Activated CD4-positive, CD25-positive, alpha-beta regulatory T cell treated with anti-CD3 and anti-CD28 coated beads, Interleukin-2, amount 50 U/mL, for 24 hours (primary cell): ENCODE measurements at regions not wholly inside any gene's neighbourhood (a gene's known extent, or its start where the extent isn't known, plus 50 kb on each side); places are given as distances from the start of the nearest gene placed in this dataset.

ENCODE experiments used
- ATAC-seq, 2 donors: fragments of 150-1000 bp; cut with Tn5 transposase; one replicate each; pipeline ENCODE4 v1.10.0; 2021; ENCODE audit warnings: mild to moderate bottlenecking in 1 of 2, moderate library complexity in 1 of 2

DNA sequence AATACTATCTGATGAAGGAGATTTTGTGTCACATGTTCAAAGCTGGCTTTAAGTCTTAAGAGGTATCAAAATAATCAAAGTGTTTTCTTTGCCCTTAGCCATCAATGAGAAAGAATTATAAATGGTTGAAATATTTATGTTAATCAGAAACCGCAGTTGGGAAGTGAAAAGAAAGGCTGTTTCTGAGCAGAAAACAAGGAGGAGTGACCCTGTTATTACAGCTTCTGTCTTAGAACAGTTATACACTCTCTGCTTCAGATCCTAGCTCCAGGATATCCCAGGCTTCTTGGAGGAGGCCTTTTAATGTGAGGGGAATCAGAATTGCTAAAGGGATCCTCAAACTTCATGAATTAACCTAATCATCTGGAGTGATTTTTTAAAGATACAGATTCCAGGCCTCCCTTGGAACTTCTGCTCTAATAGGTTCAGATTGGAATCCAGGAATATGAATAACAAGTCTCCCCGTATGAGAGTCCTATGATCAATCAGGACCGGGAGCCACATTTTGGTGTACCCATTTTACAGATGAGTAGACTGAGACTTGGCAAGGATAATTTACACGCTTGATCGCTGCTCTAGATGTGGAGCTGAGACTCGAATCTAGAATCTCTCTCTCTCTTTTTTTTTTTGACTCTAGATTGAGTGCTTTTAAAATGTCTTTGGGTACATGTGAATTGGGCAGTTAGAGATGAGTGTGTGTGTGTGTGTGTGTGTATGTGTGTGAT, 50.8 kb upstream of the JAG1 start:
- no peak for ATAC-seq

DNA sequence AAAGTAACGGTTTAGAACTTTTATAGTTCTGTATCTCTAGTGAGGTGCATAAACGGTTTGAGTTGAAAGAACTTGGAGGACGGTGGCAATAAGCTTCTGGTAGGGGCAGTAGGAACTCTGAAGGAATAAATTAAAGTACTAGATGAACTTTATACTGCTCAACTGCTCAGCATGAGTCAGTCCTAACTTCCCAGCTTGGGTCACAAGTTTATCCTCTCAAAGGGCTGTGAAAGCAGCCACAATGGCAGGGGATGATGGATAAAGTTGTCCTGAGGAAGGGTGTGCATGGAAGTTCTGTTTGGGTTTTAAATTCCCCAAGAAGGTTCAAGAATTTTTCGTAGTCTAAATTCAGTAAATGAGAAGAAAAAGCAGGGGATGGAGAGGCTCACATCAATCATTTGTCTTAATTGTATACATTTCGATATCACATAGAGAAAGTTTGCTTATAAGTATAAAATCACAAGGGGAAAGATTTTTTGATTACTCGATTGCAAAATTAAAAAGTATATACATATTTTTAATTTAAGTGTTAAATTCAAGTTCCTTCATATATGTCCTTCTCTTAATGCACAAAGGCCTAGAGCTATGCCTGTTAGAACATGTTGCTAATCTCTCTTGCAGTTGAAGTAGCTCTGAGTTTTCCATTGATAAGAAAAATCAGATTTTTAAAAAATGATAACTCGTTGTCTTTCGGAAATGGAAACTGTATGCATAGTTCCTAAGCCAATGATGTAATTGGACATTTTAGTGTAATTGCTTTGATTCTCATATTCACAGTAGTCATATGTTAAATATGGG, 55.3 kb upstream of the JAG1 start:
- ATAC-seq: no peak

DNA sequence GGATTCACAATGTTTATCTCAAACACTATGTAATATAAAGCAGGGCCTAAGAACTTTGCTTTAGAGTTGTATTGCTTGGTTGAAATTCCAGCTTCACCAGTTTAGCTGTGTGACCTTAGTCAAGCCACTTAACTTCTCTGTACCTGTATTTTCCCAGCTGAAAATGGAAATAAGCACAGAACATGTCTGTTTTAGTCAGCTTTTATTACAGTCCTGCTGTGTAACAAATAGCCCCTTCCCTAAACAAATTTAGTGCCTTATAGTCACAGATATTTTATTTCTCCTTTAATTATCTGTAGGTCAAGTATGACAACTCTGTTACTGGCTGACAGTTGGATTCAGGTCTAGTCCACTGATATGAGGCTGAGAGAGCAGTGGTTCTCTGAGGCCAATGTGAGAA, 56.0 kb upstream of the JAG1 start:
- no peak for ATAC-seq

DNA sequence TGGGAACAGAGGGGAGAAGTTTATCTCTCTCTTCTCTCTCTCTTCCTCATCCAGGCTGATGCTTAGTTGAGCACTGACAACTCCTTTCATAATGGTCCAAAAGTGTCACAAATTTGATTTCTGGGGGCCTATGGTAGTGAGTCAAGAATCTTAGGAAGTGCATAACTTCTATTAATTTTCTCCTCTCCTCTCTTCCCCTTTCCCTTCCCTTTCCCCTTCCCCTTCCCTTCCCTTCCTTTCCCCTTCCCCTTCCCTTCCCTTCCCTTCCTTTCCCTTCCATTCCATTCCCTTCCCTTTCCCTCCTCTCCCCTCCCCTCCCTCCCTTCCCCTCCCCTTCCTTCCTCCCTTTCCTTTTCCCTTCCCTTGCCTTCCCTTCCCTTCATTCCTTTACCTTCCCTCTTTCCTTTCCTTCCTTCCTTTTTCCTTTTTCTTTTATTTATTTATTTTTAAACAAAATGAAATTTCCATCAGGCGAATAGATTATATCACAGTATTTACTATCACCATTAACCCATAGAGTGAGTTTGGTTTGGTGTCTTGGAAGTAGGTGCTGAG, 56.9 kb upstream of the JAG1 start:
- no peak for ATAC-seq

DNA sequence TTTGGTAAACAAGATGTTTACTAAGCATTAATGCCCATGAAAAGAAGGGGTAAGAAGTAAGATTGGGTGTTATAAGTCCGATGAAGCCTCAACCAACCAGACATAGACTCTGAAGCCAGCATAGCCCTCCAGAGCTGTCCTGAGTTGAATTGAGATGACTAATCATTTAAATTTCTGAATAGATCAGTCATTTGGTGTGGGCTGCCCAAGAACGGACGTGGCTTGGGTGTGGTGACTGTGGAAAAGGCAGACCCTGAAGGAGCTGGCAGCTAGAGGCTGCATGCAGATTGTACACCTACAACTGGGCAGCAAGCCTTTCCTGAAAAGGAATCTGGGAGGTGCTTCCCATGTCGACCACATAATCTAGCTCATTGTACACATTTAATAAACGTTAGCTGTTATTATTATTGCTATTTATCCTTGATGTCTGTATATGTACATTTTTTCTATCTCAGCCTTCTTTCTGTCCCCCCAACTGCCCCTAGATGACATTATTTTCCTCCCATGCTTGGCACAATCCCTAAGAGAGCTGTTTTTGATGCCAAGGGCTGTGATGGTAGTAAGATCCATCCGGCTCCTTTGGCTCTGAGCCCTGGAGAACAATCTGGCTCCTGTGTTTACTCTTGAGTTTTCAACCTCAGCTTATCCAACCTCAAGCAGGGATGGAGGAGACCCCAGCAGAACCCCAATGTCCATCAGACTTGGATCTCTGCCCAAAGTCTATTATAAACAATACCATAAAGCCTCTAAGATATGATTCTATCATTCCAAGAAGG, 57.6 kb upstream of the JAG1 start:
- no peak for ATAC-seq

- ATAC-seq: no peak
Measured at GRCh38 chr20:10733122-10733521, 59.3 kb upstream of the JAG1 start.

DNA sequence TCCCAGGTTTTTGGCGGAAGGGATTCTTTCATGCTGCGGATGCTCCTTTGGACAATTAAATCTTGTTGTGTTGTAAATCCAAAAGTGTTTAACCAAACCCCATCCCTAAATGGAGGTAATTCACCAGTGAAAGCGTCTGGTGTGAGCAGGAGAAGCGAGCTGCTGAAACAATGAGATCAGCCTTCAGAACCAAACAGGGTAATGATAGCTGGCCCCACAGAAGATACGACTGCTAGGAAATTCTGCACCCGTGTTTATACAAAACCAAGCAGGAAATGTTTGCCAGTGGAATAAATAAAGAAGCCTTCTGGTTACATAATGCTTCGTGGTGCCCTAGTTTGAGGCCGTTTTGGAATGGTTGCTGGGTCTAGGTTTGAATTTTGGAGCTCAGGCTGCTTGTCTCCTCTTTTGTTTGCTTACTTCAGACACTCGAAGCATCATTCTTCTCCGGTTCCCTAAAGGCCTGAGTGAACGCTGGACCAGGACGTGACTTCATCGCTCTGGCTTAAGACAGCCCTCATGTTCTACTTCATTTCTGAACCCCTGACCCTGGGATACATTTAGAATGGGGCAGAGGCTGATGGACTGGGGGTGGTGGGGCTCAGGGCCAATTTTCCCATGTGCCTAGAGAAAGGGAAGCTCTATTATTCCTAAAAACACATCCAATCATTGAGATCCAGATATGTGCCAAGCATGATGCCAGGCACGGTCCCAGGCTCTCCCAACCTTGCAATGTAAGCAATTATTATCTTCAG, 61.6 kb upstream of the JAG1 start:
- no peak for ATAC-seq

- no peak for ATAC-seq
Measured at GRCh38 chr20:10739134-10739533, 65.3 kb upstream of the JAG1 start.

GRCh38 chr20:10739566-10739965, 65.8 kb upstream of the JAG1 start:
- no peak for ATAC-seq

DNA sequence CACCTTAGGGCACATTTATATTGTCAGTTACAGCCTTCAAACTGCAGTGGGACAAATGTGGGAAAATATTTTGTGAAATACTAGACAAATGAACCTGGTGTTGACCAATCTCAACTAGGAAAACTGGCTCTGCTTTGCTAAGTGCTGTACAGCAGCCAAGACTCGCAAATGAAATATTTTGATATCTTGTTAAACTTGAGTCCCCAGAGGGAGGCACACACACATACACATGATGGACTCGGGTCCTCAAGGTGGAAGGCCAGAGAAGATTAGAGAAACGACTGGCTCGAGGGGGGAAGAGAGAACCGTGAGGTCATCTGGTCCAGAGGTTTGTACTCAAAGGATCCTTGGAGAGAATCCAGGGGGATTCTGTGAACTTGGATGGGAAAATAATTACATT, 67.3 kb upstream of the JAG1 start:
- ATAC-seq: no peak

DNA sequence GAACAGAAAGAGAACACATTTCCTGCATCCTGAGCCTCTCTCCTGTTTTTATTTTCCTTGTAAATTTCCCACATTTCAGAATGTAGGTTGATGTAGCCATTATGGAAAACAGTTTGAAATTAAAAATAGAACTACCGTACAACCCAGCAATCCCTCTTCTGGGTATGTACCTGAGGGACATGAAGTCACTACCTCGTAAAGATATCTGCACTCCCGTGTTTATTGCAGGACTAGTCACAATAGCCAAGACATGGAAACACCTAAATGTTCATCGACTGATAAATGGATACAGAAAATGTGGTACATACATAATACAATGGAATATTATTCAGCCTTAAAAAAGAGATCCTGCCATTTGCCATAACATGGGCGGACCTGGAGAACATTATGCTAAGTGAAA, 72.0 kb upstream of the JAG1 start:
- no peak for ATAC-seq

DNA sequence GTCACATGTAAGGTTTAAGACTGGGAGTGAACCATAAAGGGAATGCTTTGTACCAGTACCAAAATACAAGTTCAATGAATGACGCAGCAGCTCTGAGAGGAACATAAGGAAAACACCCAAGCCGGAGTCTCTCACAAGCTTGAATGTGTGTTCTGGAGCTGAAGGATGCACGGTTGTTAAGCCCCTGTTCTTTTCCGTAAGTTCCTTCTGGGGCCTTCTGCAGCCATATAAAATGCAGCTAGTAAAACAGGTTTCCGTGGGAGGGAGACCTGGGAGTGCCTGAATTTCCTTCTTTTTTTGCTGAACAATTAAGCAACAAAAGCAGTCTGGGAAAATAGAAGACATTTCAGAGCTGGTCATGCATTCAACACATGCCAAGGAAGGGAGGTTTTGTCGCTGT, 73.2 kb upstream of the JAG1 start:
- no peak for ATAC-seq

DNA sequence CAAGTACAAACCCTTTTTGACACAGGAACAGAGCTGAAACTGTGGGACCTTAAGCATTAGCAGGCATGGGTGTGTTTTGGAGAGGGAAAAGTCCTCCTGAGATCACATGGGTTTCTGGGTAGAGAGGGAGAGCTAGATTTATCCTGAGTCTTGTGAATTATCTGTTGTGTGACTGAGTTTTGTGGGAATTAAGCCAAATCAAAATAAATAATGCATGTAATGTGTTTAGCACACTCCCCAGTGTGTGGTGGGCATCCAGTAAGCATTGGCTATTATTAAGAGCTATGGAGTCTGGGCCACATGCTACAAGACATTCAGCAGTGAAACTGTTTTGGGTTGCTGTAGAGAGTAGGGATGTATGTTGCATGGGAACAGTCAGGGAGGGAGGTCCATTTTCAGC, 75.3 kb upstream of the JAG1 start:
- ATAC-seq: no peak

GRCh38 chr20:10752206-10752605, 78.4 kb upstream of the JAG1 start:
- no peak for ATAC-seq

GRCh38 chr20:10754824-10755223, 81.0 kb upstream of the JAG1 start:
- ATAC-seq: no peak

DNA sequence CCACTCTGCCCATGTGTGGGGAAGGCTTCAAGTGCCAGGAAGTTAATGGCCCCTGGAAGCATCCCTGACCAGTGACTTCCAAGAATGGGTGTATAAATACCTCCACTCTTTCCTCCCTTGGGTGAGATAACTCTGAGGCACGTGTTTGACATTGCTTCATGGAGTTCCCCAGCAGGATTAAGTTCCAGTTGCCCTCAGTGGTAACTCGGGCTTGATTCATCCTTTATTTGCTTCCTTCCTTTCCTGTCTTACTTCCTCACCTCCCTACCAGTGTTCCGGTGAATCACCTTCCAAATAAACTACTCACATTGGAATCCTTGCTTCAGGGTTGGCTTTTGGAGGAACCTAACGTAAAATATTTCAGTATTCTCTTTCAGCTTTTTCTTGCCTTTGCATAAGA, 84.6 kb upstream of the JAG1 start:
- no peak for ATAC-seq

DNA sequence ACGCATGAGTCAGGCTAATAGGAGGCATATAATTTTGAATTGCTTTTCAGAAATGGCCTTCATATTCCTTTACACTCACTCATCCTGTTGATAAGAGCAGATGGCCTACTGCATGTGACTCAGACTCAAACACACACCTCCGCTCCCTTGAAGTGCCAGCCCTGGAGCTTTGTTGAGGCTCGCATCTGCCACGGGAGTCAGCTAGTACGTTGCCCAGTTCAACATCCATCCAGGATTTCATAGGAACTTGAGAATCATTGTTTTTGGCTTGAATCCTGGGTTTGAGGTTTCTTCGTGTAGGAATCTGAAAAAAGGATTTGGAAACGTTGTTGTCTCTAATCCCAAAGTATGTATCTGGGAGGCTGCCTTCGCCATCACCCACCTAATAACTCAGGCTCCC, 87.4 kb upstream of the JAG1 start:
- no peak for ATAC-seq

- ATAC-seq: no peak
Measured at GRCh38 chr20:10761786-10762185, 88.0 kb upstream of the JAG1 start.

- no peak for ATAC-seq
Measured at GRCh38 chr20:10762216-10762615, 88.4 kb upstream of the JAG1 start.

- ATAC-seq: no peak
Measured at GRCh38 chr20:10763112-10763511, 89.3 kb upstream of the JAG1 start.

DNA sequence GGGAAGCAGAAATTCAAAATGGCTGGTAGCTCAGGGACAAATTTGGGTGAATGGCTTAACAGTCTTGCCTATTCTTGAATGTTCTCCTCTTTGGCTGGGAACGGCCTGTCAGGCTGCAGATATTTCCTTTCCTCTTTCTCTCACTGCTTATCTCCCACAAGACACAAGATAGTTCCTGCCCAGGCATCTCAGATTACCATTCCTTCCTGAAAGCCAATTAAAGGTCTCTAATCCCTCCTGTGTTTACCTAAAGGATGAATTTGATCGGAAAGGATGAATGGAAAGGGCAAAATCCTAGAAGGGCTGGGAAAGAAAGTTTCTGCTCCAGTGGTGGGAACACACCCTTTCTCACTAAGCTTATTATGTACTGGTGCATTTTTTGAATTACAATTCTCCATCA, 95.9 kb upstream of the JAG1 start:
- no peak for ATAC-seq

- no peak for ATAC-seq
Measured at GRCh38 chr20:10770753-10771152, 97.0 kb upstream of the JAG1 start.
